ENCODE measurements at regions not wholly inside any gene's neighbourhood (a gene's known extent, or its start where the extent isn't known, plus 50 kb on each side); places are given as distances from the start of the nearest gene placed in this dataset.
"Not testable (repeated sequence)": the region's sequence is repeated elsewhere in the genome, so short reads cannot be mapped to it uniquely, and the experiment has no call there.

DNA sequence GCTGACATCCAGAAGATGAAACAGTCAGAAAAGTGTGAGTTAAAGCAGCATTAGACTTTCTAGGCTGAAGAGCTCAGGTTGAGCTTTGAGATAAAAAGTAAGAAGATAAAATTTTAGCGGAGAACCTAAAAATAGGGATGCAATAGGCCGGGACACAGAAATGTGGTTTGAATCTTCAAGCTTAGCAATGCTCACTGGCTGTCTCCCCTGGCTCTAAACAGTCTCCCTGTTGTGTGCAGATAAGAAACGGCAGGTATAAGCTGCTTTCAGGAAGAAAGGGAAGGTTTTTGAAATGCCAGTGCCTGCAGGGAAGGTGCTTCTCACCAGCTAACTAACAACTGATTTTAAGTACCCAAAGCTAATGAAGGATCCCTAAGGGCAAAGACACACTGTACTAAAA lies 718.7 kb upstream of the SGO1 start:
- DNase-seq = no peak

- no peak for DNase-seq
These were observed 713.0 kb upstream of the SGO1 start for GRCh38 chr3:20898962-20899361.

DNA sequence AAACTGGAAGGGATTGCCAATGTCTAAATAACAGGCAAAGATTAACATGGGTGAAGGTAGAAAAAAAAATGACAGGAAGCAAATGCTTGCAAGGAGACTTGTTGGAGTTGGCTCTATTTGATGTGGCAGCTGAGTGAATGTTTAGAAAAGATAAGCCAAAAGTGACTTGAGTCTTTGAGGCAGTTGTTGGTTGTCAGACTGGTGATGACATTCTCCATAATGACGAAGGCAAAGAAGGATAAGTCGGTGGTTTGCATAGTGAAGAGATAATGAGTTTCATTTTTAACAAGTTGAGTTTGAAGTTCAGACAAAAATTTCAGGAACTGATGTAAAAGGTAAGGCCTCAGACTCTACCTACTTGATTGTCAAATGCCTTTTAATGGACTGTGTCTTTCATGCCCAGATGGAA lies 704.1 kb upstream of the SGO1 start:
- no peak for DNase-seq

DNA sequence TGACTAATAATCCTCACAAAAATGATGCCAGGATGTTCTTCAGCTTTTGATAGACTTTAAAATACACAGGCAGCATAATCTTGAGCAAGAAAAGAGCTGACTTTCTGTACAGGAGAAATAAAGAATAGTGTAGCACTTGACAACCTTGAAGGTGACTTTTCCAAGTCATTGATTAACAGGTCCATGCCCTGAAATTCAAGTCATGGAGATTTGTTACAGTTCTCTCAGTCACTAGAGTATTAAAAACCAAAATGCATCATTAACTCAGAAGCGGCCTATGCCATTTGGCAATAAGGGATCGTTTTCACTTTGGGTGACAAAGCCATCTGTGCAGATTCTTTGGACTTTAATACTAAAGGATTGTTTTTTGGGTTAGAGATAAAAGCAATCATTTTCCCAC lies 692.7 kb upstream of the SGO1 start:
- DNase-seq = no peak

- DNase-seq = no peak
These were observed 687.2 kb upstream of the SGO1 start for GRCh38 chr3:20873235-20873634.

- no peak for DNase-seq
These were observed 684.3 kb upstream of the SGO1 start for GRCh38 chr3:20870106-20870899.

- no peak for DNase-seq
These were observed 679.8 kb upstream of the SGO1 start for GRCh38 chr3:20865803-20866202.

DNA sequence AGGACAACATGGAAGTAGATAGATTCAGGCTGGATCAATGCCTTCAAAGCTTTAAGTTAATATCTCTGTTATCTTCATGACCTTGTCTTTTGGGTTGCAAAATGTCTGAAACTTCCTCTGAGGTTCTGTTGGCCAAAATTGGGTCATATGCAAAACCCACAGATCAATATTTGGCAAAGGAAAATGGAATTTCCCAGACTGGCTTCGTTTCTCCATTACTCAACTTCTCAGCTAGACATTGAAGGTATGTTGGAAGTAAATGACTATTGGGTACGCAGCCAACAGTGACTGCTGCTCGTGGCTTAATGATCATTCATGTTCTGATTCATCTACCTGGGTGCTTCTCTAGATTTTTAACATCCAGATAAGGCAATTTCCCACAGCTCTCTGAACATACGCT lies 675.4 kb upstream of the SGO1 start:
- no peak for DNase-seq

DNA sequence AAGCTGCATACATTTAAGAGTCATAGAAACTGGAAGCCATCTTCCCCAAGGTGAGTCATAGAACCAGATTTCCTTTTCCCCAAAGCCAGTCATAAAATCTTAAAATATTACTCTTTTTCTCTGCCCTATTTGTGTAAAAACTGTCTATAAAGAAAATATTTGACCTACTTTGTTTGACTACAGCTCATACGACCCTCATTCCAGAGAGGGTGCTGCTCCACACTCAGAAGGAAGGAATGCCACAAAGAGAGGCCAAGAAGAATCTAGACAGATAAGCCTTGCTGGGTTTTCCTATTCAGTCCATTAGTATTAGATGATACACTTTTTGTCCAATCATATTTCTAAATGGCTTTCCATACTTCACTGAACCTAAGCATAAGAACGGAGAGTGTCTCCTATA lies 671.6 kb upstream of the SGO1 start:
- DNase-seq = no peak

DNA sequence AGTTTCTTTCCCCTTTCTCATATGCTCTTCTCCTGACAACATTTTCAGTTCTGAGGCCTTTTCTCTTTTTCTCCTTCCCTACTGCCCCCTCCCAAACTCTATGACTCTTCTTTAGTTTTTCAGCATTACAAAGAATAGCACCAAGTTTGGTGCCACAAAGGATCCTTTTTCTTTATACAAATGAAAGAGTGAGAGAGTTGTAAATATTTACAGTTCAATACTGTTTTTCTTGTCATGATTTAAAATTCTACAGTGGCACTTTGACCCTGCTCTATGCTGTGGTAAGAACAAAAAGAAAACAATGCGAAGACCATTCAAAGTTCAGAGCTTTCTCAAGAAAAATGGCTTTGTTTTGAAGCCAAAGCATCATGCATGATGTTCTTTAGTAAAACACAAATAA lies 667.9 kb upstream of the SGO1 start:
- DNase-seq = no peak

DNA sequence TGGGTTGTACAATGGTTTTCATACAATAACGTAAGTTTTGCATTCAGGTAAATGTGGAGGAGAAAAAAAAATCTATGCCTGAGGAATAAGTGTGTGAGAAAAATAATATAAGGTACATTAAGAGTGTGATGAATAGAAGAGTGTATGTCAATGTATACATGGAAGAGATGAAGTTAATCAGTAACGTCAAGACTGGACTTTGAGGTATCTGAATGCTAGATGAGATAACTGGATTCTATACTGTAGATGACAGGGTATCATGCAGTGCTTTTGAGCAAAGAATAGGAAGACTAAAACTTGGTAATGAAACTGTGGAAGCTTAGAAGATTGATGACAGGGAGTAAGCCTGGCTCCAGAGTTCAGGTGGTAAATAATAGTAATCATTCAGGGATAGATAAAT lies 666.7 kb upstream of the SGO1 start:
- DNase-seq = no peak

DNA sequence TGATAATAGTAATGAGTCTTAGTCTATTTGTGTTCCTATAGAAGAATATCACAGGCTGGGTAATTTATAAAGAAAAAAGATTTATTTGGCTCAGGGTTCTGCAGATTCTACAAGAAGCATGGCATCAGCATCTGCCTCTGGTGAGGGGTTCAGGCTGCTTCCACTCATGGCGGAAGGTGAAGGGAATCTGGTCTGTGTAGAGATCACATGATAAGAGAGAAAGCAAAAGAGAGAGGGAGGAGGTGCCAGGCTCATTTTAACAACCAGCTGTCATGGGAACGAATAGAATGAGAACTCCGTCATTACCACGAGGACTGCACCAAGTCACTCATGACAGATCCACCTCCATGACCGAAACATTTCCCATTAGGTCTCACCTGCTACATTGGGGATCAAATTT lies 664.0 kb upstream of the SGO1 start:
- DNase-seq = no peak

DNA sequence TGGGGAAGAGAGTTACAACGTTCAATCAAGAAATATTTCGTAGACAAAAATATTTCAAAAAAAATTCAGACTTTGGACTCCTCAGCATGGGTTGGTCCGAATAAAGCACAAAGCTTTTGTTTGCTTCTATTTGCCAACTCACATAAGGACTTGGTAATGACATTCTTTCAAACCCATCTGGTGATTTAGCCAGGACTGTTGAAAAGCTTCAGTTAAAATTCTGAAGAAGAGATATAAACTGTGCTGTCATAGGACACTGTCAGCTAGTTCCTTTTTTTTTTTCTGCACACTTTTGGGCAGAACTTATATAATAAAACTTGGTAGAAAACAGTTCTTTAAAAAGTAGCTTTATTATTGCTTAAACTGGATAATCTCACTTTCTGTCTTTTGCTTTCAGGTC lies 660.8 kb upstream of the SGO1 start:
- no peak for DNase-seq

- no peak for DNase-seq
These were observed 660.1 kb upstream of the SGO1 start for GRCh38 chr3:20846066-20846465.

GRCh38 chr3:20844851-20845250 lies 658.8 kb upstream of the SGO1 start:
- DNase-seq = no peak

DNA sequence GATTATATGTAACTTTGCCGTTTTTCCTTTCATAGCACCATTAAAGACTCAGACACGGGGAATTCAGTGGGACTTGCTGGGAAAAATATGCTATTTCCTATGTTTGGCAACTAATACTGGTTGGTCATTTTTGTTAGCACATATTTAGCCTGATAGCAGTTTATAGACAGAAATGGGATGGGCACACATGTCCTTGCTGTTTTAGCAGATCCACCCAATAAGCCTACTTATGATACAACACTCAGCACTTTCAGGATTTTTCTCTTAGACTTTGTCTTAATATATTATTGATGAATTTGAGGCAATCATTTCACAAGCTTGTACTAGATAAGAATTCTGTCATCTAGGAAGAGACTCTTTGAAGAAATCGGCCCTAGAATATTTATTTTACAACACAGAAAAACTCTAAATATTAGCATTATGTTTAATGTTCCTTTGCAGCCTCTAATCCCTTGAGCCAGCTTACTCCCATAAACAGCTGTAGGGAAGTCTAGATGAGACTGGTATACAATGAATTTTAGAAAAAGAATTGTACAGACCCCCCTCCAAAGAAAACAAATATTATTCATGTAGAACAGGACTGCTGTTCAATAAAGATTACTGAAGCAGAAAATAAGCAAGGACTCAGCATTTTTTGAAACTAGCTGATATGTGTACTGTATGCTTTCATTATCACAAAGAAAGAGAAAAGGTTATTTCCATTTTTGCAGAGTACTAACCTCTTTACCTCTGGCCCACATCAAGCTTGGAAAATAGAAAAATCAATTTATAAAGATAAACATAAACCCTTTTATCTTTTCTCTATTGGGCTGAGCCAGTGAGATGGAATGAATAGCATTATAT lies 656.8 kb upstream of the SGO1 start:
- DNase-seq = no peak

DNA sequence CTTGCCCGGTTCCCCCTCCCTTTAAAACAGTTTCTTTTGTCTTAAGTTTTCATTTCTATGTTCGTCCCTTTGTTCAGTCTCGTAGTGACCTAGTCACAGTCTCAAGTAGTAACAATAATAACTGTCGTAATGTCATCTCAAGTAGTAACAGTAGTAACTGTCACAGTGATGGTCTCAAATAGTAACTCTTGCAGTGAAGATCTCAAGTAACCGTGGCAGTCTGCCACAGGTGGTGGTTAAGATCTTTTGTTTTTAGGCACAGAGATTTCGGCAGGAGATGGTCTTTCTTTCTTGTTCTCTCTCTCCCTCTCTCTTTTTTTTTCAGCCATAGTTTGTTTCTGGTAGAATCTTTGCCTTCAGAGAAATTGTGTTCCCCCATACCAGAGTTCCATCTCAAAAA lies 656.0 kb upstream of the SGO1 start:
- DNase-seq = no peak

DNA sequence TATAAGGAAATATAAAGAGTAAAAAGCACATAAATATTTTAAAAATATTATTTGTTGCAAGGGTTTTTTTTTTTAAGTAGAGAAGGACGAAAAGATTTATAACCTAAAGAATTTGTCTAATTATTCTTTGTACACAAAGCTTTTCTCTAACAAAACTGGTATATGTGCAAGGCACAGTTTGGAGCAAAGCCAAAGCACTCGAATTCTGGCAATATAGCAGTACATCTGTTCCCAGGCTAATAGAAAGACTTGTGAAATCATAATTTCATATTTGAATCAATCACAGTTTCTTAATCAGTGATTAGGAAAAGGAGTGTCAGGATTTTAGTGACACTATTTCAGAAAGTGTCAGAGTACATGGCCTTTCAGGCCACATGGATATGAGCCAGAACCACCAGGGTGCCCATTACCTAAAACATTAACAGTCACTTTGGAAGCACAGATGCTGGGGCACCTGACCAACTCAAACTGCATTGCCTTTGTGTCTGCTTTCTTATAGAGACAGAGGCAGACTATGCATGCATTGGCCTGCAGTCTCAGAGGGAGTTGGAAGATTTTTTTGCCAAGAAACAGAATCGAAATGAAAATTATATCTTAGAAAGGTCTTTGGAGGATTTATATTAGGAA lies 651.8 kb upstream of the SGO1 start:
- no peak for DNase-seq

DNA sequence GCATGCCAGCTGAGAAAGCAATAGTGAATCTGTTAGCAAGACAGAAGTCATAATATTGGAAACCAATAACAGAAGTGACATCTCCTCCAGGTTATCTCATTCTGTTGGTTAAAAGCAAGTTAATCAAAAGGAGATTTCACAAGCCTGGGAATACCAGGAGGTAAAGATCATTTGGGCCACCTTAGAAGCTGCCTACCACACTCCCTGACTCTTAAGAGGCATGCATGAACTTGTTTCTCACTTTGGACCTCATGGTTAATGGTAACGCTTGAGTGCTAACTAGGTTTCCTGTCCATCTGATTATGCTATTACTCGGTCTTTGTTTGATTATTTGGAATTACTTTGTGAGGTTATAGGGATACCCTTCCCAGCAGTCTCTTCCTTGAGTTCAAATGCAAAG lies 650.8 kb upstream of the SGO1 start:
- DNase-seq = no peak

GRCh38 chr3:20832963-20833362 lies 647.0 kb upstream of the SGO1 start:
- no peak for DNase-seq

- no peak for DNase-seq
These were observed 636.2 kb upstream of the SGO1 start for GRCh38 chr3:20822251-20822650.

DNA sequence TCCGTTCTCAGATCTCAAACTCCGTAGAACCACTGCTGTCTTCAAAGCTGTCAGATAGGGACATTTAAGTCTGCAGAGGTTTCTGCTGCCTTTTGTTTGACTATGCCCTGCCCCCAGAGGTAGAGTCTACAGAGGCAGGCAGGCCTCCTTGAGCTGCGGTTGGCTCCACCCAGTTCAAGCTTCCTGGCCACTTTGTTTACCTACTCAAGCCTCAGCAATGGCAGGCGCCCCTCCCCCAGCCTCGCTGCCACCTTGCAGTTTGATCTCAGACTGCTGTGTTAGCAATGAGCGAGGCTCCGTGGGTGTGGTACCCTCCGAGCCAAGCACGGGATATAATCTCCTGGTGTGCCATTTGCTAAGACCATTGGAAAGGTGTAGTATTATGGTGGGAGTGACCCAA lies 634.9 kb upstream of the SGO1 start:
- DNase-seq = not testable (repeated sequence)

DNA sequence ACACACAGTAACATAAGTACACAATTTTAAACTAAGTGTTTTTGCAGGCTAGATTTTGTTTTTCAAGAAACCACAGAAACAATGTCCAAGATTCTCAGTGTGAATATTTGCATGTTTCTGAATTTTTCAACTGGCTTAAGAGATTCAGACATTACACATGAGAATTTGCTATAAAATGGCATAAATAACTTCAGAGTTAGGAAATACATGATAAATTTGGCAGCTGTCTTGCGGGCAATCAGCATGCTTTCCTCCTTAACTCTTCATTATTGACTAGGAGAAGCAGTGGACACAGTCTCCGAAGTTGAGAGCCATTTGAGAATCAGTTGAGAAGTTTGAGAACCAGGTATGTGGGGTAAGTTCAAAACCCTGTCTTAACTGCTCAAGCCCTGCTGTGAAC lies 625.6 kb upstream of the SGO1 start:
- DNase-seq = no peak

DNA sequence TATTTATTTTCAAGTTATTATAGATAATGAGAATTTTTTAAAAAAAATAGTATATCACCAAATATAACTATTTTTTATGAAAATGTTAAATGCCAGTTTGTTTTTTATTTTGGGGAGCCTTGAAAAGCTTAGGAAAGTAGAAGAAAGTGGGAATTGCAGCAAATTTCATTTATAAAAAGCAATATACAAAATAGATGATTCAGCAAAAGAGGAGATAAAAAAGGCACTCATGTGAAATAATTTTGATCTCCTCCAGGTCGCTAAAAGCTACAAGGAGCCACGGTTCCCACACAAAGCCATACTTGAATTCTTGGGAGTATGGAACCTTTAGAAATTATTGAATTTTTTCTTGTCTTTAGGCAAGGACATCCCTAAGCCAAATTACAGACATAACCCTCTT lies 625.0 kb upstream of the SGO1 start:
- DNase-seq = no peak
